ENCODE measurements at regions not wholly inside any gene's neighbourhood (a gene's known extent, or its start where the extent isn't known, plus 50 kb on each side); places are given as distances from the start of the nearest gene placed in this dataset.

DNA sequence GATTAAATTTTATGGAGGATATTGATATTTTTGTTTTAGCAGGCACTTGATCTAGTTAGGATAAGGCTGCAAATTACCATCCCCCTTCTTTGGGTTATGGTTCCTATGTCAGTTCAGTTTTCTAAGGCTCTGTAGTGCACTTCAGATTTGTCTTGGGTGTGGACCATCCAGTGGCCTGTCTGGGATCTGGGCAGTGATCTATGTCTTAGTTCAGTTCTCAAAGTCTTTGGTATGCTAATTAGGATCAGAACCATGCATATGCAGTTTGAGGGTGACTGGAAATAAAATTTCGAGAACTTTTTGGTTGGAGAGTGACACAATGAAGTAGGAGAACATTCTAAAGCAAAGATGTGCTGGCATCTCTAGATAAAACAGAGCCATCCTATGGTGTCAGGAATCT, 388.2 kb downstream of the MID1IP1 start:
- no TSS peak for BruUV-seq (replicated peaks)
- no peak for ATAC-seq
- H3K27me3 ChIP-seq (ENCODE audit: insufficient read depth, low read length) = 0 out of 2 replicates have a peak, but pooled peaks cover under 1% of the 10 kb centered on the region
- RAD21 ChIA-PET (ENCODE audit: low non-redundant PET in 1 of 2, low total read pairs in 2 of 2, uncharacterized antibody in 2 of 2, unreplicated experiment in 2 of 2) = no interaction called here
- H3K4me2 ChIP-seq (ENCODE audit: low read length) = no peak overlapping the region
- H3K9ac ChIP-seq (ENCODE audit: low read length) = no peak overlapping the region
- no peaks in the 10 kb centered on the region for H4K20me1 ChIP-seq (ENCODE audit: insufficient read depth)
- H3K4me3 ChIP-seq (replicated peaks in 1 of 2; ENCODE audit: low read depth in 1 of 2, low read length in 2 of 2) = no peak overlapping the region
- H2AFZ ChIP-seq (ENCODE audit: low read depth, low read length, poor library complexity, severe bottlenecking) = no peak overlapping the region
- CTCF ChIA-PET = no interaction called here
- H3K9me2 ChIP-seq (ENCODE audit: insufficient read depth) = no peaks in the 10 kb centered on the region
- POLR2A ChIA-PET = no interaction called here
- intact Hi-C loops (cut with micrococcal nuclease) = no loop called here
- no peak overlapping the region for H3K27ac ChIP-seq (ENCODE audit: low read depth, low read length)
- TF ChIP-seq TCF7L2 (IDR thresholded peaks at IDR 0.05; ENCODE audit: borderline replicate concordance, extremely low read depth, insufficient read depth, insufficient read length) (no peak), SIN3A (IDR thresholded peaks at IDR 0.05; ENCODE audit: low read depth) (no peak), EZH2phosphoT487 (IDR thresholded peaks at IDR 0.05; ENCODE audit: borderline replicate concordance) (no peak), SRF (IDR thresholded peaks at IDR 0.05; ENCODE audit: low read depth) (no peak), POLR2AphosphoS5 (IDR thresholded peaks at IDR 0.05; ENCODE audit: low read depth, low read length) (no peak), ZFX (IDR thresholded peaks at IDR 0.05) (no peak), CBX3 (IDR thresholded peaks at IDR 0.05; ENCODE audit: low read depth) (no peak), POLR2A (IDR thresholded peaks at IDR 0.05; ENCODE audit: borderline replicate concordance, extremely low read depth, insufficient read depth, insufficient read length) (no peak), ELF1 (IDR thresholded peaks at IDR 0.05; ENCODE audit: borderline replicate concordance, low read depth) (no peak), JUND (IDR thresholded peaks at IDR 0.05) (no peak), ZNF274 (IDR thresholded peaks at IDR 0.05; ENCODE audit: low read depth, low read length) (no peak), RAD21 (IDR thresholded peaks at IDR 0.05; ENCODE audit: low read depth) (no peak), SP1 (IDR thresholded peaks at IDR 0.05; ENCODE audit: low read depth) (no peak), YY1 (IDR thresholded peaks at IDR 0.05; ENCODE audit: extremely low read depth, insufficient replicate concordance, low read depth, low read length) (no peak), EZH2 (IDR thresholded peaks at IDR 0.05) (no peak)
- TF ChIP-seq, protein P1, sequence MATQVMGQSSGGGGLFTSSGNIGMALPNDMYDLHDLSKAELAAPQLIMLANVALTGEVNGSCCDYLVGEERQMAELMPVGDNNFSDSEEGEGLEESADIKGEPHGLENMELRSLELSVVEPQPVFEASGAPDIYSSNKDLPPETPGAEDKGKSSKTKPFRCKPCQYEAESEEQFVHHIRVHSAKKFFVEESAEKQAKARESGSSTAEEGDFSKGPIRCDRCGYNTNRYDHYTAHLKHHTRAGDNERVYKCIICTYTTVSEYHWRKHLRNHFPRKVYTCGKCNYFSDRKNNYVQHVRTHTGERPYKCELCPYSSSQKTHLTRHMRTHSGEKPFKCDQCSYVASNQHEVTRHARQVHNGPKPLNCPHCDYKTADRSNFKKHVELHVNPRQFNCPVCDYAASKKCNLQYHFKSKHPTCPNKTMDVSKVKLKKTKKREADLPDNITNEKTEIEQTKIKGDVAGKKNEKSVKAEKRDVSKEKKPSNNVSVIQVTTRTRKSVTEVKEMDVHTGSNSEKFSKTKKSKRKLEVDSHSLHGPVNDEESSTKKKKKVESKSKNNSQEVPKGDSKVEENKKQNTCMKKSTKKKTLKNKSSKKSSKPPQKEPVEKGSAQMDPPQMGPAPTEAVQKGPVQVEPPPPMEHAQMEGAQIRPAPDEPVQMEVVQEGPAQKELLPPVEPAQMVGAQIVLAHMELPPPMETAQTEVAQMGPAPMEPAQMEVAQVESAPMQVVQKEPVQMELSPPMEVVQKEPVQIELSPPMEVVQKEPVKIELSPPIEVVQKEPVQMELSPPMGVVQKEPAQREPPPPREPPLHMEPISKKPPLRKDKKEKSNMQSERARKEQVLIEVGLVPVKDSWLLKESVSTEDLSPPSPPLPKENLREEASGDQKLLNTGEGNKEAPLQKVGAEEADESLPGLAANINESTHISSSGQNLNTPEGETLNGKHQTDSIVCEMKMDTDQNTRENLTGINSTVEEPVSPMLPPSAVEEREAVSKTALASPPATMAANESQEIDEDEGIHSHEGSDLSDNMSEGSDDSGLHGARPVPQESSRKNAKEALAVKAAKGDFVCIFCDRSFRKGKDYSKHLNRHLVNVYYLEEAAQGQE (IDR thresholded peaks at IDR 0.05; ENCODE audit: low read depth) = no peak
- TF ChIP-seq, protein P2, sequence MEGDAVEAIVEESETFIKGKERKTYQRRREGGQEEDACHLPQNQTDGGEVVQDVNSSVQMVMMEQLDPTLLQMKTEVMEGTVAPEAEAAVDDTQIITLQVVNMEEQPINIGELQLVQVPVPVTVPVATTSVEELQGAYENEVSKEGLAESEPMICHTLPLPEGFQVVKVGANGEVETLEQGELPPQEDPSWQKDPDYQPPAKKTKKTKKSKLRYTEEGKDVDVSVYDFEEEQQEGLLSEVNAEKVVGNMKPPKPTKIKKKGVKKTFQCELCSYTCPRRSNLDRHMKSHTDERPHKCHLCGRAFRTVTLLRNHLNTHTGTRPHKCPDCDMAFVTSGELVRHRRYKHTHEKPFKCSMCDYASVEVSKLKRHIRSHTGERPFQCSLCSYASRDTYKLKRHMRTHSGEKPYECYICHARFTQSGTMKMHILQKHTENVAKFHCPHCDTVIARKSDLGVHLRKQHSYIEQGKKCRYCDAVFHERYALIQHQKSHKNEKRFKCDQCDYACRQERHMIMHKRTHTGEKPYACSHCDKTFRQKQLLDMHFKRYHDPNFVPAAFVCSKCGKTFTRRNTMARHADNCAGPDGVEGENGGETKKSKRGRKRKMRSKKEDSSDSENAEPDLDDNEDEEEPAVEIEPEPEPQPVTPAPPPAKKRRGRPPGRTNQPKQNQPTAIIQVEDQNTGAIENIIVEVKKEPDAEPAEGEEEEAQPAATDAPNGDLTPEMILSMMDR (IDR thresholded peaks at IDR 0.05 in 2 of 3, conservative IDR thresholded peaks at IDR 0.05 in 1 of 3; ENCODE audit: borderline replicate concordance in 1 of 3, insufficient read depth in 1 of 3, low read depth in 2 of 3, low read length in 2 of 3) = no peak
- TF ChIP-seq, protein P3, sequence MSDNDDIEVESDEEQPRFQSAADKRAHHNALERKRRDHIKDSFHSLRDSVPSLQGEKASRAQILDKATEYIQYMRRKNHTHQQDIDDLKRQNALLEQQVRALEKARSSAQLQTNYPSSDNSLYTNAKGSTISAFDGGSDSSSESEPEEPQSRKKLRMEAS (IDR thresholded peaks at IDR 0.05) = no peak
- no peak for DNase-seq (ENCODE audit: low read depth, low spot score)
- no peaks in the 10 kb centered on the region for H3K9me3 ChIP-seq (ENCODE audit: control insufficient read depth in 1 of 2, insufficient read depth in 1 of 2, low read depth in 1 of 2, low read length in 2 of 2)
- no peaks in the 10 kb centered on the region for H3K4me1 ChIP-seq (ENCODE audit: control insufficient read depth in 1 of 2, insufficient read depth in 2 of 2, low read length in 2 of 2)
- no peaks in the 10 kb centered on the region for H3K79me2 ChIP-seq (ENCODE audit: insufficient read depth, low read length)
- no peaks in the 10 kb centered on the region for H3K36me3 ChIP-seq (ENCODE audit: control insufficient read depth in 1 of 2, insufficient read depth in 2 of 2, low read length in 2 of 2)

Data from HCT116 (cell line).